NCI-H2081 treated with DMSO at 0.1 percent for 48 hours (cell line): ENCODE measurements at regions not wholly inside any gene's neighbourhood (a gene's known extent, or its start where the extent isn't known, plus 50 kb on each side); places are given as distances from the start of the nearest gene placed in this dataset.

Experiments used
- DNase-seq: peaks from one replicate; lab custom pipeline; 2025; lab: John Stamatoyannopoulos, UW

- DNase-seq, result no peak
These were observed 331.3 kb upstream of the SNX7 start for GRCh38 chr1:98330224-98330623.

GRCh38 chr1:98328855-98329254, 332.7 kb upstream of the SNX7 start:
- no peak for DNase-seq

GRCh38 chr1:98327220-98327861, 334.2 kb upstream of the SNX7 start:
- no peak for DNase-seq

GRCh38 chr1:98325646-98326440, 335.7 kb upstream of the SNX7 start:
- no peak for DNase-seq

- DNase-seq, result no peak
These were observed 337.6 kb upstream of the SNX7 start for GRCh38 chr1:98323906-98324358.

GRCh38 chr1:98323388-98323787, 338.1 kb upstream of the SNX7 start:
- no peak for DNase-seq

GRCh38 chr1:98322966-98323365, 338.6 kb upstream of the SNX7 start:
- DNase-seq, result no peak

GRCh38 chr1:98322086-98322485, 339.4 kb upstream of the SNX7 start:
- DNase-seq, result no peak

GRCh38 chr1:98321191-98321590, 340.3 kb upstream of the SNX7 start:
- DNase-seq, result no peak

GRCh38 chr1:98316286-98316905, 345.1 kb upstream of the SNX7 start:
- DNase-seq, result no peak

GRCh38 chr1:98315309-98315708, 346.2 kb upstream of the SNX7 start:
- no peak for DNase-seq

- no peak for DNase-seq
These were observed 346.9 kb upstream of the SNX7 start for GRCh38 chr1:98314601-98315000.

GRCh38 chr1:98306517-98307089, 354.9 kb upstream of the SNX7 start:
- no peak for DNase-seq

GRCh38 chr1:98305362-98305761, 356.2 kb upstream of the SNX7 start:
- no peak for DNase-seq

GRCh38 chr1:98304888-98305287, 356.6 kb upstream of the SNX7 start:
- DNase-seq, result no peak

GRCh38 chr1:98299861-98300260, 361.7 kb upstream of the SNX7 start:
- DNase-seq, result no peak

- DNase-seq, result no peak
These were observed 362.2 kb upstream of the SNX7 start for GRCh38 chr1:98299313-98299712.

- no peak for DNase-seq
These were observed 363.2 kb upstream of the SNX7 start for GRCh38 chr1:98298319-98298718.

GRCh38 chr1:98296681-98297080, 364.8 kb upstream of the SNX7 start:
- DNase-seq, result no peak

- DNase-seq, result no peak
These were observed 367.4 kb upstream of the SNX7 start for GRCh38 chr1:98294127-98294526.

- no peak for DNase-seq
These were observed 368.5 kb upstream of the SNX7 start for GRCh38 chr1:98292994-98293393.

GRCh38 chr1:98289311-98289710, 368.5 kb upstream of the DPYD start:
- DNase-seq, result no peak

GRCh38 chr1:98288494-98288893, 367.7 kb upstream of the DPYD start:
- DNase-seq, result no peak
